IMR-90 (cell line): ENCODE measurements at regions not wholly inside any gene's neighbourhood (a gene's known extent, or its start where the extent isn't known, plus 50 kb on each side); places are given as distances from the start of the nearest gene placed in this dataset.

ENCODE experiments used
- ATAC-seq: fragments of 200-7000 bp; cut with Tn5 transposase; 2 replicates; pipeline ENCODE4 v1.9.1; 2020; ENCODE audit warnings: low read depth, mild to moderate bottlenecking, moderate library complexity
- BruUV-seq: library from RNA; stranded (reverse); fragments of 400-500 nt; replicated peaks from 2 replicates; lab custom pipeline; 2021; lab: Mats Ljungman, UMichigan
- CTCF ChIA-PET: fragments of 300-600 bp; formaldehyde crosslinking; extraction: SDS; loops from one replicate; lab custom pipeline; 2021; ENCODE audit warnings: antibody characterized with exemption; lab: Yijun Ruan, JAX
- POLR2A ChIA-PET: fragments of 300-600 bp; sonication (Branson Sonifier 250); formaldehyde crosslinking; loops from one replicate; lab custom pipeline; 2022; ENCODE audit warnings: antibody characterized with exemption; ENCODE audit not compliant: unreplicated experiment; lab: Charles Lee
- DNase-seq: peaks from one replicate; pipeline ENCODE4 v3.0.0; 2013
- H2AFZ ChIP-seq: replicated peaks from 2 replicates; pipeline ENCODE3; 2013; ENCODE audit warnings: low read length, mild to moderate bottlenecking; ENCODE audit not compliant: poor library complexity
- H2AK5ac ChIP-seq: 2 replicates; pipeline ENCODE4 v1.6.1; 2013; ENCODE audit warnings: low read depth, low read length, inconsistent platforms
- H2AK9ac ChIP-seq: replicated peaks from 2 replicates; pipeline ENCODE3; 2013; ENCODE audit warnings: mild to moderate bottlenecking, low read depth, low read length, moderate library complexity; ENCODE audit not compliant: poor library complexity
- H2BK120ac ChIP-seq: 2 replicates; pipeline ENCODE4 v1.6.1; 2013; ENCODE audit warnings: low read depth, low read length, inconsistent platforms
- H2BK15ac ChIP-seq: 3 replicates; pipeline ENCODE4 v1.6.1; 2013; ENCODE audit warnings: low read depth, low read length, inconsistent platforms
- H2BK20ac ChIP-seq: 2 replicates; pipeline ENCODE4 v1.6.1; 2013; ENCODE audit warnings: low read depth, mild to moderate bottlenecking, inconsistent platforms, low read length, moderate library complexity
- H2BK5ac ChIP-seq: 2 replicates; pipeline ENCODE4 v1.6.1; 2013; ENCODE audit warnings: mild to moderate bottlenecking, low read depth, low read length, inconsistent platforms; ENCODE audit not compliant: poor library complexity, severe bottlenecking
- H3K14ac ChIP-seq: replicated peaks from 2 replicates; pipeline ENCODE4 v1.6.1; 2013; ENCODE audit warnings: low read depth, low read length, inconsistent platforms
- H3K18ac ChIP-seq: 2 replicates; pipeline ENCODE4 v1.6.1; 2013; ENCODE audit warnings: low read depth, low read length, control low read depth
- H3K23ac ChIP-seq: 2 replicates; pipeline ENCODE4 v1.6.1; 2013; ENCODE audit warnings: low read depth, low read length, inconsistent platforms
- H3K27ac ChIP-seq: 2 replicates; pipeline ENCODE4 v1.5.1; 2013; ENCODE audit warnings: mild to moderate bottlenecking, control low read depth, low read length; ENCODE audit not compliant: insufficient read depth
- H3K27me3 ChIP-seq: 2 replicates; pipeline ENCODE4 v1.6.1; 2013; ENCODE audit warnings: low read length; ENCODE audit not compliant: control insufficient read depth, insufficient read depth
- H3K36me3 ChIP-seq: 2 replicates; pipeline ENCODE4 v1.6.1; 2013; ENCODE audit warnings: low read length, mixed read lengths; ENCODE audit not compliant: control insufficient read depth, insufficient read depth
- H3K4ac ChIP-seq: 2 replicates; pipeline ENCODE4 v1.6.1; 2013; ENCODE audit warnings: low read depth, low read length, inconsistent platforms
- H3K4me1 ChIP-seq: 2 replicates; pipeline ENCODE4 v1.6.1; 2013; ENCODE audit warnings: low read length, mixed read lengths; ENCODE audit not compliant: control insufficient read depth, insufficient read depth
- H3K4me2 ChIP-seq: 2 replicates; pipeline ENCODE4 v1.6.1; 2013; ENCODE audit warnings: low read depth, mild to moderate bottlenecking, control low read depth, low read length, moderate library complexity
- H3K4me3 ChIP-seq: 2 replicates; pipeline ENCODE4 v1.5.1; 2013; ENCODE audit warnings: low read depth, mild to moderate bottlenecking, control low read depth, low read length, moderate library complexity; ENCODE audit not compliant: insufficient read depth
- H3K56ac ChIP-seq: 2 replicates; pipeline ENCODE4 v1.6.1; 2013; ENCODE audit warnings: low read length, inconsistent platforms; ENCODE audit not compliant: insufficient read depth; ENCODE audit errors: extremely low read depth
- H3K79me1 ChIP-seq, 2 experiments: 2 replicates each; pipeline ENCODE4 v1.6.1; 2013; ENCODE audit warnings: low read length in 2 of 2, inconsistent platforms in 1 of 2, low read depth in 1 of 2
- H3K9ac ChIP-seq: 2 replicates; pipeline ENCODE4 v1.6.1; 2013; ENCODE audit warnings: low read depth, low read length, control low read depth
- H3K9me1 ChIP-seq: 2 replicates; pipeline ENCODE4 v1.6.1; 2013; ENCODE audit warnings: low read length, inconsistent platforms; ENCODE audit not compliant: insufficient read depth
- H3K9me3 ChIP-seq: 2 replicates; pipeline ENCODE4 v1.6.1; 2013; ENCODE audit warnings: low read length; ENCODE audit not compliant: control insufficient read depth, insufficient read depth
- H4K20me1 ChIP-seq: 2 replicates; pipeline ENCODE4 v1.6.1; 2013; ENCODE audit warnings: low read length, inconsistent platforms; ENCODE audit not compliant: insufficient read depth
- H4K5ac ChIP-seq: 2 replicates; pipeline ENCODE4 v1.6.1; 2013; ENCODE audit warnings: mild to moderate bottlenecking, low read depth, low read length, control low read depth
- H4K8ac ChIP-seq, 2 experiments: 2 replicates each; pipeline ENCODE4 v1.6.1; 2013; ENCODE audit warnings: low read depth in 2 of 2, low read length in 2 of 2, control low read depth in 1 of 2, inconsistent platforms in 1 of 2
- H4K91ac ChIP-seq: 2 replicates; pipeline ENCODE4 v1.6.1; 2013; ENCODE audit warnings: low read depth, low read length, inconsistent platforms; ENCODE audit not compliant: insufficient read depth
- BHLHE40 ChIP-seq: fragments of 150-350 bp; IDR thresholded peaks from 2 replicates; pipeline ENCODE4 v1.6.1; 2016; ENCODE audit warnings: mild to moderate bottlenecking, low read depth, low read length
- CEBPB ChIP-seq: IDR thresholded peaks from 2 replicates; pipeline ENCODE4 v1.6.1; 2012; ENCODE audit warnings: low read depth, low read length, improper control_type of control experiment
- CHD1 ChIP-seq: IDR thresholded peaks from 2 replicates; pipeline ENCODE4 v1.6.1; 2012; ENCODE audit warnings: low read depth, low read length, improper control_type of control experiment
- ELK1 ChIP-seq: fragments of 150-350 bp; IDR thresholded peaks from 2 replicates; pipeline ENCODE4 v1.6.1; 2016; ENCODE audit warnings: low read depth, mild to moderate bottlenecking, low read length, moderate library complexity, borderline replicate concordance
- FOS ChIP-seq: fragments of 150-350 bp; IDR thresholded peaks from 2 replicates; pipeline ENCODE4 v1.6.1; 2016; ENCODE audit warnings: low read depth, low read length
- MAZ ChIP-seq: IDR thresholded peaks from 2 replicates; pipeline ENCODE4 v1.6.1; 2012; ENCODE audit warnings: low read depth, mild to moderate bottlenecking, low read length, improper control_type of control experiment, moderate library complexity, borderline replicate concordance
- MXI1 ChIP-seq: IDR thresholded peaks from 2 replicates; pipeline ENCODE4 v1.6.1; 2012; ENCODE audit warnings: low read depth, mild to moderate bottlenecking, low read length, moderate library complexity, borderline replicate concordance
- POLR2A ChIP-seq: IDR thresholded peaks from 2 replicates; pipeline ENCODE4 v1.6.1; 2012; ENCODE audit warnings: mild to moderate bottlenecking, low read depth, low read length
- RCOR1 ChIP-seq: IDR thresholded peaks from 2 replicates; pipeline ENCODE4 v1.6.1; 2012; ENCODE audit warnings: mild to moderate bottlenecking, low read length, improper control_type of control experiment; ENCODE audit not compliant: insufficient replicate concordance
- RFX5 ChIP-seq: IDR thresholded peaks from 2 replicates; pipeline ENCODE4 v1.8.0; 2012; ENCODE audit warnings: low read depth, mild to moderate bottlenecking, low read length, moderate library complexity
- USF2 ChIP-seq: fragments of 150-350 bp; IDR thresholded peaks from 2 replicates; pipeline ENCODE4 v1.6.1; 2017; ENCODE audit warnings: mild to moderate bottlenecking, antibody characterized with exemption, low read length, low read depth
- WGBS, 2 experiments: methylation state at CpG; one replicate each; pipeline versions ENCODE4 v1.1.5 to v1.1.7; 2013; ENCODE audit warnings: missing lambda C conversion rate in 2 of 2; ENCODE audit not compliant: insufficient read length in 1 of 2; ENCODE audit errors: extremely low coverage in 2 of 2; 5-methylcytosine and 5-hydroxymethylcytosine counted together
- dilution Hi-C: fragments of 300-500 bp; cut with HindIII; formaldehyde crosslinking; loops from one replicate; pipeline ENCODE4 v1.14.3; 2018; ENCODE audit warnings: low sequenced_read_pairs; ENCODE audit not compliant: unreplicated experiment
- in situ Hi-C: fragments of 300-500 bp; cut with MboI; formaldehyde crosslinking; loops from 3 replicates; pipeline ENCODE4 v1.14.3; 2019; ENCODE audit warnings: low sequenced_read_pairs, inconsistent platforms, mixed read lengths
- intact Hi-C: fragments of 100-400 bp; cut with micrococcal nuclease; formaldehyde crosslinking; loops from 2 replicates; pipeline ENCODE4 v1.10.0; 2022

- CTCF ChIA-PET, result no interaction called here
- Histone ChIP-seq H2BK120ac (no peak overlapping the region), H2AK9ac (no peak overlapping the region), H3K4me1 (no peaks in the 10 kb centered on the region), H2AFZ (no peak overlapping the region), H3K4me2 (no peak overlapping the region), H3K36me3 (no peaks in the 10 kb centered on the region), H3K9me1 (no peaks in the 10 kb centered on the region), H4K5ac (no peak overlapping the region), H4K91ac (no peak overlapping the region), H4K8ac (no peak overlapping the region), H3K4ac (no peak overlapping the region), H3K23ac (no peak overlapping the region), H3K9me3 (peaks cover 58% of the 10 kb centered on the region), H2BK20ac (no peak overlapping the region), H2BK15ac (no peak overlapping the region), H3K18ac (no peak overlapping the region), H3K14ac (no peak overlapping the region), H3K56ac (no peak overlapping the region), H3K27ac (no peak overlapping the region), H2BK5ac (no peak overlapping the region), H2AK5ac (no peak overlapping the region), H3K27me3 (no peaks in the 10 kb centered on the region), H3K79me1 (no peaks in the 10 kb centered on the region), H3K9ac (no peak overlapping the region), H4K20me1 (no peaks in the 10 kb centered on the region), H3K4me3 (no peak overlapping the region)
- intact Hi-C loops (no loop called here), dilution Hi-C loops (no loop called here), in situ Hi-C loops (no loop called here)
- ATAC-seq (no peak), DNase-seq (no peak)
- BruUV-seq, result no TSS peak
- POLR2A ChIA-PET, result no interaction called here
- no peak for TF ChIP-seq MXI1
- no peak for TF ChIP-seq RFX5
- TF ChIP-seq ELK1, result no peak
- TF ChIP-seq RCOR1, result no peak
- no peak for TF ChIP-seq CHD1
- no peak for TF ChIP-seq FOS
- TF ChIP-seq CEBPB, result no peak
- no peak for TF ChIP-seq MAZ
- no peak for TF ChIP-seq POLR2A
- no peak for TF ChIP-seq USF2
- TF ChIP-seq BHLHE40, result no peak
- 60% methylated on average over 3 of the region's 10 CpGs; no CpG with 5 or more reads in 1 of the 2 experiments for WGBS, 2 experiments
Observed at GRCh38 chr10:131645756-131646155, 255.1 kb upstream of the PPP2R2D start.
